GM18907 (cell line): ENCODE measurements at regions not wholly inside any gene's neighbourhood (a gene's known extent, or its start where the extent isn't known, plus 50 kb on each side); places are given as distances from the start of the nearest gene placed in this dataset.

Experiments used
- ATAC-seq: cut with Tn5 transposase; IDR thresholded peaks from one replicate; pipeline ENCODE4 v1.9.1; 2021; ENCODE audit warnings: mild to moderate bottlenecking, moderate library complexity; ENCODE audit not compliant: unreplicated experiment

DNA sequence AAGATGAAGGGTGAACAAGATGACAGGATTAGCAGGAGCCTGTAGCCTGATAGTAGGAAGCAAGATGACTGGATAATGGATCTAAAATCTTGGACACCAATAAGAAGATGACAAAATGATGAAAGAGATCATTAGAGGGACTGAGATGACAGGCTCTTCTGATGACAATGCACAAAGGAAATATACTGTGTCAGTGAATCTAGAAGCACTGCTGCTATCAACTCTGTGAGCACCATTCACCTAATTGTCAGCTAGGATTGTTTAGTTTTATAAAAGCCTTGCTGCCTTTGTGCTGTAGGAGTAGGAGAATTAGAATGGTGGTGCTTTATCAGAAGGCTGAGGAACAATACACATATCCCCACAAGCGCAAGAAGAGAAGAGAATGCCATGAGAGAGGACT is 1127.8 kb downstream of the DTWD2 start:
- no peak for ATAC-seq

DNA sequence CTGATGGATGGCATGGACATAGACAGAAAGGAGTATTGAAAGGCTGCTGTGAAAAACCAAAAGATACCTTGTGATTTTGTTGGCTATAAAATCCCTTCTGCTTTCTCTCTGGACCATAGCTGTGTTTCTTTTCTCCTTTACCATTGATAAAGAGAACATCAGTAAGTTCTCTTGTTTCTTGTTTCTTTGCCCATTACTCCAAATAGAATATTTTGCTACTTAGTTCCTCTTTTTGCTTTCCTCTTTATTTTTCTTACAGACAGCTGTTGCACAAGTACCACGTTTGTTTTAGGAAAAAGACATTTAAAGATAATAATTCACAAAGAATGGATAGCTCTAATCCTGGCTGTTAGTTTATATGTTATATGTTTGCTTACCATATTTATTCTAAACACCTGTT is 1129.2 kb downstream of the DTWD2 start:
- ATAC-seq, result no peak

DNA sequence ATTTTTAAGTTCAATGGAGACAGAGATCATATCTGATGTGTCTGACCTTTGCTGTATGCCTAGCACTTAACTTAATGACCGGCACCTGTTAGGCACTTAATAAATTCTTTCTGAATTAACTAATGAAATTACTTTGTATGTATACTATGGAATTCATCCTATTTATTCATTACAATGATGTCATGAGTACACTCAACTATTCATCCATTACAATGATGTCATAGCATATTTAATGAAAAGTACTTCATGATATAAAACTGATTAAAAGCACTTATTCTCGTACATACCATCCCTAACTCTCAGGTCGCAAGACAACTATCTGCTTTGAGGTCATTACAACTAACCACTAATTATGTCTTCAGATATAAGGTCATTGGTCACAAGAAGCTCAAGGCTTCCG is 1131.6 kb downstream of the DTWD2 start:
- no peak for ATAC-seq

DNA sequence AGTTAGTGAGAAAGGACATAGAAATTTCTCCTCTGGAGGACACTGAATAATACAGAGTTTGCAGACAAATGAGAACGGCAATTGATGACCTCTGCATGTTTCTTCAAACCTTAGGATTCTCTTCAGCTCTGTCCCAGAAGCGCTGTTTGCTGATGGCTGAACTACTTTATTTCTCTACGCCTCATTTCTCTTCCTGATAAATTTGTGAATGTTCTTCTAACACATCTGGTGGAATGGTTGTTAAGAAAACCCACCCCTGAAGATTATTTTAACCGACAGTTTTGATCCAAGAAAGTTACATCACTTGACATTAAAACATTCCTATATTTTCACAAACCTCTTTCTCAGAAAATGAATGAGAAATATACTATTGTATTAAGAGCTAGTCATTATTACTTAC is 1150.6 kb downstream of the DTWD2 start:
- ATAC-seq, result no peak

DNA sequence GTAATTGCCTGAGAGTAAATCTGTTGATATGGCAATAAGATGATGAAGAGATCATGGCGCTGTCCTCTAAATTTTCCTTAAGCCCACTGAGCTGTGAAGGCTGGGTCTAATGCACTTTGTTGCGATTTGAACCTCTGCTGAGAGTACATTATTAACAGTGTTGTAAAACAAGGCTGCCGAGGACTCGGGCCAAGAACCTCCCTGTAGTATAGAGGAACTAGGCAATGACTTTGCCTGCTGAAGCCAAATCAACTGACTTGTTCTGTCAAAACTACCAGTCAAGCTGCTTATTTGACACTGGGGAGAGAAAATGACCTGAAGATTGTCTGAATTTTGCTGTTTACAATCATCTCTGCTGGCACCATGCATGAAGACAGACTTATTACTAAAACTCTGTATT is 1154.7 kb downstream of the DTWD2 start:
- ATAC-seq, result no peak

DNA sequence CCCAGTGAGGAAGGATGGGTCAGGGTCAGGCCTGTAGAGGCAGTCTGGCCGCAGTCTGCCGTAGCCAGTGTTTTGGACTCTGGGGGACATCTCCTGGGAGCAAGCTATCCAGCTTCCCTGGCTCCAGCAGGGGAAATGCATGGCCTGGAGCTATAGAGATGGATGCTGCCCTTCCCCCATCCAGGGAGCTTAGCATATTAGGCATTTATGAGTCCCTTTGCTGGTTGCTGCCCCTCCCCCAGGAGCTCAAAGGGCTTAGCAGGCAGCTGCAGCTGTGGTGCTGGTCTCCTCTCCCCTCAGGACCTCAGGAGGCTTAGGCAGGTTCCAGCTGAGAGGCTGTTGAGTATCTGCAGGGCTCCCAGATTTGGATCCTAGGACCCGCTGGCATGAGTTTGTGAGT is 1158.7 kb downstream of the DTWD2 start:
- no peak for ATAC-seq

DNA sequence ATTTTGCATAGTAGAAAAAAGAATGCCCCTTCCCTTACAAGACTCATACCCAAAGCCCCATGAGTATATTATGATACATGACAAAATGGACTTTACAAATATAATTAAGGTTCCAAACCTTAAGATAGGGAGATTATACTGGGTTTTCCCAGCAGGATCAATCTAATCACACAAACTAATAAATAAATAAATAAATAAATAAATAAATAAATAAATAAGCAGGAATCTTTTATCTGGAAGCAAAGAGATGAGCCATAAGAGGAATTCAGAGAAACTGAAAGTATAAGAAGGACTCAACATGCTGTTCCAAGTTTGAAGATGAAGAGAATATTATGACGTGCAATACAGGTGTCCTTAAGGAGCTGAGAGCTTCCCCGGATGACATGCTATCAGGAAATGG is 1174.5 kb downstream of the DTWD2 start:
- ATAC-seq, result no peak

DNA sequence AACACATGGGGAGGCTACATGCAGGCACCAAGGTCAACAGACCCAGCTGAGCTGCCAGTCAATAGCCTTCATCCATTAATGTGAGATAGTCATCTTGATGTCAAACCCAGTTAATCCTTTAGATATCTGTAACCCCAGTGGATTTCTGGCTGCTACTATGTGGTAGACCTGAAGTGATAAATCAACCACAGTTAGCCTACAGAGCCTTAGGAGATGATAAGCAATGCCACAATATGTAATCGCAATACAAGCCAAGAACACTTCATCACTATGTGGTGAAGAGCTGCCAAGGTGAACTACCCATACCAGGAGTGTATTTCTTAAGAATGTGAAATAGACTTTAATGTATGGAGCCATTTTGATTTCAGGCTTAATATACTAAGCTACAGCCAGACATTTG is 1175.5 kb downstream of the DTWD2 start:
- no peak for ATAC-seq

DNA sequence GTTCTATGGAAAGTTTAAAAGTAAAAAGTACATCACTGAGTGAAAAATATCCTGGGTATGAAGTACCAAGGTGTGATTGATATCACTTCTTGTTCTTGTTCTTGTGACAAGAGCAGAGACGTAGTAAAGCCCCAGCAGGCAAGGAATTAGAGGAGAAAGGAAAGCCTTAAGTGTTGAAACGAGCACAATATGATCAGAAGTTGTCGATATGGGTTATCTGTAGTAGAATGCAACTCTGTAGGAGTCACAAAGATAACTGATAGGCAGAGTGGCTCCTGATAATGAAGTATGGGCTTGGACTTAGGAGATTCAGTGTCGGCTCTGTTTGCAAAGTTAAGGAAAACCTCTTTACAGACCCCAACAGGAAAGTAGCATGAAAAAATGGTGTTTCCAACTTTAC is 1179.1 kb downstream of the DTWD2 start:
- ATAC-seq, result no peak

DNA sequence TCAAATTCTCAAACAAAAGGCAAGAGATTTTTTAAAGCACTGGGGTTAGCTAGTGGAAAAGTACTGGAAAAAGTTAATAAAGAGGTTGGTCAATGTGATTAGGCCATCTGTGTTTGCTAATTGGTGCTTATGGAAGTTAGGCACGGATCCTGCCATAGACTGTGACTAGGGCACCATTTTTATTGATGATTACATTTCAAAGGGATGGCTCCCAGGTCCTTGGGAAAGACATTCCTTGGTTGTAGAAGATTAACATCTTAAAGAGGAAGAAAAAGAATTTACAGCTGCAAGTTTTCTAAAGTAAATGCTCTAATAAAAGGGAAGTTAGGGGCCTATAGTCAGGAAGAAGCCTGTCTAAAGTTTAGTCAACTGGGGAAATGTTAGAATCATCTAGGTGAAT is 1183.3 kb downstream of the DTWD2 start:
- no peak for ATAC-seq

DNA sequence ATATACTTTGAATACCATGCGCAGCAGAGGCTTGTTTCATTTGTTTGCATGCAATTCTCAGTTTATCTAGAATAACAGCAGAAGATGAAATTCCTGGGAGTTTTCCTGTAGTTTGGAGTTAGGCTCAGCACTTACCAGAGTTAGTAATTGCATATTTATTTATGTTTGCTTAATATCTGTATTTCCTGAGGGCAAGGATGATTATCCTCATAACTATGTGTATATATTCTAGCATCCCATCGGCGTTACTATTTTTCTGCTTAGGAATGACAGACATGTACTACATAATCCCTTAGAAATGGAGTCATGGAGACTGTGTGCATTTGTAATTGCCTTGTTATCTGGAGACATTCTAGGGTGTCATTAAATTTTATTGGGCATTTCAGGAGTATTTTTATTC is 1184.8 kb downstream of the DTWD2 start:
- ATAC-seq, result no peak

DNA sequence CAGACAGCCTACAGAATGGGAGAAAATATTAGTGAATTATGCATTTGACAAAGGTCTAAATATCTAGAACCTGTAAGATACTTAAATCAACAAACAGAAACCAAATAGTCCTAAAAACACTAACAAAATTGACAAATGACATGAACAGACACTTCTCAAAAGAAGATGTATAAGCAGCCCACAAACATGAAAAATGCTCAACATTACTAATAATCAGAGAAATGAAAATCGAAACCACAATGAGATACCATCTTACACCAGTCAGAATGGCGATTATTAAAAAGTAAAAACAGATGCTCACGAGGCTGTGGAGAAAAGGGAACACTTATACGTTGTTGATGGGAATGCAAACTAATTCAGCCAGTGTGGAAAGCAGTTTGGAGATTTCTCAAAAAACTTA is 1186.8 kb downstream of the DTWD2 start:
- ATAC-seq, result no peak

DNA sequence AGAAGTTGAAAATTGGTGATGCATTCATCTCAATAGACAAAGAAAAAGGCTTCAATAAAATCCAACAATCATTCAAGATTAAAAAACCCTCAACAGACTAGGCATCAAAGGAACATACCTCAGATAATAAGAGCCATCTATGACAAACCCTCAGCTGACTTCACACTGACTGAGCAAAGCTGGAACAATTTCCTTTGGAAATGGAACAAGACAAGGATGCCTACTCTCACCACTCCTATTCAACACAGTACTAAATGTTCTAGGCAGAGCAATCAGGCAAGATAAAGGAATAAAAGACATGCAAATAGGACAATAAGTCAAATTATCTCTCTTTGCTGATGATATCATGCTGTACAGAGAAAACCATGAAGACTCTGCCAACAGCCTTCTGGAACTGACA is 1188.1 kb downstream of the DTWD2 start:
- ATAC-seq, result no peak

DNA sequence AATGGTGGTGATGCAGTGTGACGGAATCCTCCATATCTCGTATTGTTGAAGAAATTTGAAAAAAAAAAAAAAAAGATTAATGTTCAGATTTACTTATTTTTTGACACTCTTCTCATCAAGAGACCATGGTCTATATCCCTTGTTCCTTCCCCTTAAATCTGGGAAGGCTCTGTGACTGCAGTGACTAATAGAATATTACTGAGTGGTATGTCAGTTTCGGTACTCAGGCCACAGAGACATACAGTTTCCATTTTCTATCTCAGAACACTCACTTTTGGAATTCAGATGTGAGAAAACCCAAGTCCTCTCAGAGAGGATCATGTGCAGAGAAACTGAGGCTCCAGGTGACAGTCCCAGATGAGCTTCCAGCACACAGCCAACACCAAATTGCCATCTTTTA is 1193.5 kb downstream of the DTWD2 start:
- no peak for ATAC-seq

DNA sequence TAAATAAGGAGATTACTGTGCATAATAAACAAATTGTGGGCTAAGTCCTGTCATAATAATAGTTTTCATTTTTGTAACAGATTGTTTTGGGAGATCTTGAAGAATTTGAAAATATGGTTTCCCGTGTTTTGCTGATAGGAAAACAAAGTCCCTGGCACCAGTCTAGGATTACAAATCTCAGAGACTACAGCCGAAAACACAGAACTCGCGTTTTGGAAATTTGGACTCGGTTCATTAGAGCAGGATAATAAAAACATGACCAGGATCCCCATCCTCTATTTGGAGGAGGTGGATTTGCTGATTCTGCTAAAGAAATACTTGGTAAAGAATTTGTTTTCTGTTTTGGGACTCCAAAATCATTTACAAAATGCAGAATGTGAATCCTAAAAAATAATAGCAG is 1194.4 kb downstream of the DTWD2 start:
- ATAC-seq, result no peak

DNA sequence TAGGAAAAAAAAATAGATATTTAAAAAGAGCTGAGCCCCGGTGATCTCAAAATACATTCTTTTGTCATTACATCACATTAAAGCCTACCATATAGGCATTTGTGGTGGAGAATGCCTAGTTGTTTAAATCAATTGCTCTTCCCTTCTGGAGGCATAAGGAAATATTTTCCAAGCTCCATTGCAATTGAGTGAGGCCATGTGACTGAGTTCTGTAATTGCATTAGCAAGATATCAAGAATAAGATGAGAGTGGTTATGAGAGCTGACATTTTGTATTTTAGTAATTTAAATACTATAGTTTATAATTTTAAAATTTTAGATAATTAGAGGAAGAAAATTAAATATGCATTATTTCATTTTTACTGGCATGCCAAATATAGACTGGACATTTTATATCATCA is 1195.9 kb downstream of the DTWD2 start:
- no peak for ATAC-seq

DNA sequence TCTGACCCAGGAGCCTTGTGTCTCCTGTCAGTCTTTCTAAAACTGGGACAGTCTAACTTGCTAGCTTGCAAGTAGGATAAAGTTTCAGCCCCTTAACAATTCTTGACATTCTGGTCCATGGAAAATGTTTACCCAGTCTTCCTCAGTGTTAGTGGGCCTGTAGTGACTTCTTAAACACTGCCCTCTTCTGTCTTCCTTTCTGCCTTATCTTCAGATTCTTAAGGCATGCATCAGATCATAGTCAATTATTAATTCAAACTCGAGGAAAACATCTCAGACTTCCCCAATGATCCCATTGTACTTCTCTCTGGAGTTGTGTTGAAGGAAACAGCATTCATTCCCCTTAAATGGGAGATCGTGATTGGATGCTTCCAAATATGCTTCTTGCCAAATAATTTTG is 1199.8 kb downstream of the DTWD2 start:
- no peak for ATAC-seq

DNA sequence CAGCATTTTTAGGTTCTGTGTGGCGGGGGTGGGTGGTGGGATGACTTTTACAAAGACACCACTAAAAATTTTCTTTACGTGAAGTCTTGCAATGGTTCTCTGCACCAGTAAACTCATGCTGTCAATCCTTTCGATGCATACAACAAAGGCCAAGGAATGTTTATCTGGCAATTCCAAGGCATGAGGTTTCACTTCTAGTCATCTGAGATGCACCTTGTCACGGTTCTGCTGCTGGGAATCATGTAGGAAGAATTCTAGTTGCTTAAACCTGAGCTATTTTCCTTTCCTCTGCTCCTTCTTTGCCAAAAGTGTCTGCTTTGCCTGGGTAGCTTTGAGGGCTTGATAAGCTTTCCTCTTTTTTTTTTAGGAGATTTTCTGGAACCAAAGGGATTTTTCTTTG is 1204.5 kb upstream of the SEMA6A start:
- no peak for ATAC-seq

DNA sequence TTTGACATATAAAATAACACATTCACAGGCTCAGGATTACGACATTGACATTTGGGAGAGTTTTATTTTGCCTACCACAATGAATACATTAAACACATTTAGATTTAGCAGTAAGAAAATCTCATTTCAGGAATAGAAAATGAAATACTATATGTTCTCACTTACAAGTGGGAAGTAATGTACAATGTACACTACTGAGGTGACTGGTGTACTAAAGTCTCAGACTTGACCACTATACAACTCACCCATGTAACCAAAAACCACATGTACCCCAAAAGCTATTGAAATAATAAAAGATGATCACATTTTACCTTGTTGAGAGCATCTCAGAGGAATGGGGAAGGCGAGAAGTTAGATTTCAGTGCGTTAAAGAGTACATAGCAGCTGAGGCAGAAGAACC is 1202.4 kb upstream of the SEMA6A start:
- no peak for ATAC-seq

DNA sequence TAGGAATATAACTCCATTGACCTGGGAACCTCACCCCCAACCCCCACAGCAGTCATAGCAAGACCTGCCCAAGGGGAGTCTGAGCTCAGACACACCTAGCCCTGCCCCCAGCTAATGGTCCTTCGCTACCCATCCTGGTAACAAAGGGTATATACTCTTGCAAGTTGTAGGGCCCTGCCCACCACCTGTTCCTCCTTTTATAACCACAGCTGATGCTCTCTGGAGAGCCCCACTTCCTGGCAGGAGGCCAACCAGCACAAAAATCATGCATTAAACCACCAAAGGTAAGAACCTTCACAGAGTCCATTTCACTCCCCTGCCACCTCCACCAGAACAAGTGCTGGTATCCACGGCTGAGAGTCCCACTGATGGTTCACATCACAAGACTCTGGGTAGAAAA is 1195.3 kb upstream of the SEMA6A start:
- ATAC-seq, result no peak

DNA sequence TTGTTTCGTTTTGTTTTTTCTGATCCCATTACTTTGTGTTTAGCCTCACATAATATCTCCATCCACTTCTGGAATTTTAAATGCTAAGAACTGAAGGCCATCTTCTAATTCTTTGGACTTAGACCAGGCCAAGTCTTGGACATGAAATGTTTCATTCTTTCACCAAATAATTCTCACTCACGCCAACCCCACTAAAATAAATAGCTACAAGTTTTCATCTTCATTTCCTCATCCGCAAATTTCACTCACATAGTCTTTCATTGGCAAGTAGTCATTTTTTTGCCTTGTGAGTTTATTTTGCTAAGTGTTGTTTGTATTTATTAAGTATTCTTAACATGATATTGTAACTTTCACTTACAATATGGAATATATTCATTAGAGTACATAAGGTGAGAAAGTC is 1188.6 kb upstream of the SEMA6A start:
- ATAC-seq, result no peak

DNA sequence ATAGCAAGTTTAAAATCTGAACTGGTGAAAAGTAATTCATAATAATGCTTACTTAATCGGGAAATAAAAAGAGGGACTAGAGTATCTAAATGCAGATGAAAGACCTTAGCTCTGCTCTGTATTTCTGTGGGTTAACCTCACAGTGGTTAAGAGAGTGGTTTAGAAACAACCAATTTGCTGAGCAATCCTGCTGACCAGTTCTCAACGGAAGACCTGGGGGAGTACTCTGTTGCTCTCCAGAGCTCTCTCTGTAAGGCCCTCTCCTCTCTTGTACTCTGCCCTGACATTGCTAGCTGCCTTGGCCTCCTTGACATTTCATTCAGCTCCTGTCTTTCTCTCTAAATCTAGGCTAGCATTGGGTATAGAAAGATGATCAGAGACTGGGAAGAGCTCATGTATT is 1186.6 kb upstream of the SEMA6A start:
- no peak for ATAC-seq

DNA sequence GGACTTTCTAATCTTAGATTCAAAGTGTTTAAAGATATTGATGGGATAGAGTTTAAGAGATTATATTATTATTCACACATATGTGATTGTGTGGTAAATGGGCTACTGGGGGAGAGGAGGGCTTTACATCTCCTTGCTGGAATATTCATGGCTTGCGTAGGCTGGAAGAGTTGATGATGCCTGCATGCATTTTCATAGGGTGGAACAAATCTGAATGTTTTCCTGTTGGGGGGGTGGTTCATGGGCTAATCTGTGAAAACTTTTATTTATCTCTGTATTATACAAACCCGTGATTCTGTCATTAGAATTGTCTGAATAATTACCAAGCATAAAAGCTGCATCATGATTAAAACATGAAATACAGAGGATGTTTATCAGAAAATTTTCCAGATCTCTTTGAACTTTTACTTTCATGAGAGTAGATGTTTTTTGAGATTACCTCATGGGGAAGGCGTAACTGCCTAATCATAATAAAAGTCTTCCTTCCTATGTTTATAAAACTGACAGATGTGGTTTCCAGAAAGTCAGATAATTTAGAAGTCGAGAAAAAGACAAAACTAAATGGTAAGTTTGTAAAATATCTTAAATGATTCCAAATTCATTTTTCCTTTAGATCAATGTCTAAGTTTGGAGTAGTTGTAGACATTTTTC is 1185.4 kb upstream of the SEMA6A start:
- no peak for ATAC-seq

DNA sequence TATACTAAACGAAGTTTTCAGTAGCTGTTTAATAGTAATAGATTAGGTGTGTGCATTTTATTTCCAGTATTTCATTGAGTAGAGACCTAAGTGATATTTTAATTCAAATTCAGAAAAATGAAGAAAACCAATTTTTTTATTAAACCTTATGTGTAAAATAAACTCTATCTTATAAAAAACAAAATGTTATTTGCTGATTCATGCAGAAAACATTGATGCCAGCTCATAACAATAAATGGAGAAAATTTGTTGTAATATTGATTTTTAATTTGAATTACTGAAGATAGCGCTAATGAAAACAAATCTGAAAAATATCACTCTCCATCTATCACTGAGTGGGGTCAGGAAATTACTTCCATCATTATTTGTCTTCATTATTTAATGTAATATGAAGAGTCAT is 1177.8 kb upstream of the SEMA6A start:
- ATAC-seq, result no peak
